Gastrocnemius medialis (tissue), 4 donors: ENCODE measurements at regions not wholly inside any gene's neighbourhood (a gene's known extent, or its start where the extent isn't known, plus 50 kb on each side); places are given as distances from the start of the nearest gene placed in this dataset.

ENCODE experiments used
- ATAC-seq, 2 donors: fragments of 150-250 bp; one replicate each; pipeline ENCODE4 v1.9.1; 2016
- DNase-seq, 2 donors: peaks; one replicate each; pipeline ENCODE4 v3.0.0-alpha.2; 2019
- H3K27ac ChIP-seq, 4 donors: fragments of 200-600 bp; sonication (generic); 1 replicate in 1 of 4; 2 replicates in 3 of 4; pipeline ENCODE4 v1.5.1; 2016 to 2018; ENCODE audit warnings: mild to moderate bottlenecking in 2 of 4, moderate library complexity in 1 of 4
- H3K27me3 ChIP-seq, 3 donors: fragments of 200-600 bp; sonication (generic) in 2 of 3; 1 replicate in 1 of 3; 2 replicates in 2 of 3; pipeline versions ENCODE4 v1.5.1 to v1.6.0; 2016 to 2019; ENCODE audit warnings: mild to moderate bottlenecking in 1 of 3, moderate library complexity in 1 of 3
- H3K36me3 ChIP-seq, 2 donors: fragments of 200-600 bp; sonication (generic) in 1 of 2; one replicate each; pipeline ENCODE4 v1.5.1; 2017 to 2018
- H3K4me1 ChIP-seq, 2 donors: fragments of 200-600 bp; sonication (generic) in 1 of 2; one replicate each; pipeline ENCODE4 v1.5.1; 2016 to 2017; ENCODE audit warnings: mild to moderate bottlenecking in 2 of 2
- H3K4me3 ChIP-seq, 4 donors: fragments of 200-600 bp; sonication (generic) in 3 of 4; 1 replicate in 1 of 4; 2 replicates in 3 of 4; pipeline ENCODE4 v1.5.1; 2016 to 2019; ENCODE audit warnings: mild to moderate bottlenecking in 2 of 4
- H3K9me3 ChIP-seq, 3 donors: fragments of 200-600 bp; sonication (generic) in 2 of 3; 1 replicate in 1 of 3; 2 replicates in 2 of 3; pipeline ENCODE4 v1.5.1; 2016 to 2019
- CTCF ChIP-seq, 5 experiments: fragments of 450-650 bp in 3 of 5; fragments of 200-600 bp in 2 of 5; sonication (generic) in 2 of 5; IDR thresholded peaks in 4 of 5; conservative IDR thresholded peaks in 1 of 5; 1 replicate in 4 of 5; 2 replicates in 1 of 5; pipeline ENCODE4 v1.5.1; 2016 to 2019; ENCODE audit warnings: antibody characterized with exemption in 5 of 5, mild to moderate bottlenecking in 3 of 5, moderate library complexity in 3 of 5
- POLR2A ChIP-seq, 2 donors: fragments of 450-650 bp; IDR thresholded peaks; one replicate each; pipeline ENCODE4 v1.6.1; 2017; ENCODE audit warnings: antibody characterized with exemption in 2 of 2, mild to moderate bottlenecking in 2 of 2, moderate library complexity in 2 of 2
- in situ Hi-C, 4 donors: fragments of 200-750 bp; cut with MboI; loops; one replicate each; pipeline versions ENCODE4 v1.15.0 to v1.8.0; 2017; ENCODE audit warnings: low sequenced_read_pairs in 4 of 4
- intact Hi-C: fragments of 100-400 bp; cut with DNase I; formaldehyde crosslinking; loops from one replicate; pipeline ENCODE4 v1.15.1; 2023; ENCODE audit warnings: low total_unique reads

GRCh38 chr2:4085186-4085585, 381.8 kb downstream of the DCDC2C start:
- Histone ChIP-seq H3K27me3 (no peaks in the 10 kb centered on the region), H3K9me3 (no peaks in the 10 kb centered on the region), H3K36me3 (no peaks in the 10 kb centered on the region), H3K27ac (no peak overlapping the region), H3K4me3 (no peak overlapping the region), H3K4me1 (no peaks in the 10 kb centered on the region)
- DNase-seq (no peak), ATAC-seq (no peak)
- TF ChIP-seq CTCF (IDR thresholded peaks at IDR 0.05 in 4 of 5, conservative IDR thresholded peaks at IDR 0.05 in 1 of 5): no peak
- no peak for TF ChIP-seq POLR2A (IDR thresholded peaks at IDR 0.05)
- intact Hi-C loops: no loop called here
- in situ Hi-C loops: no loop called here

- Histone ChIP-seq H3K4me1 (no peaks in the 10 kb centered on the region), H3K36me3 (no peaks in the 10 kb centered on the region), H3K9me3 (no peaks in the 10 kb centered on the region), H3K27me3 (no peaks in the 10 kb centered on the region), H3K4me3 (no peak overlapping the region), H3K27ac (no peak overlapping the region)
- no peak for DNase-seq
- intact Hi-C loops (no loop called here), in situ Hi-C loops (no loop called here)
- ATAC-seq: no peak
- TF ChIP-seq CTCF (IDR thresholded peaks at IDR 0.05 in 4 of 5, conservative IDR thresholded peaks at IDR 0.05 in 1 of 5): no peak
- TF ChIP-seq POLR2A (IDR thresholded peaks at IDR 0.05): no peak
Observed at GRCh38 chr2:4090668-4091630, 387.6 kb downstream of the DCDC2C start.

- no peak overlapping the region for H3K27ac ChIP-seq
- in situ Hi-C loops: no loop called here
- H3K36me3 ChIP-seq: no peaks in the 10 kb centered on the region
- H3K9me3 ChIP-seq: no peaks in the 10 kb centered on the region
- no peak for TF ChIP-seq POLR2A (IDR thresholded peaks at IDR 0.05)
- TF ChIP-seq CTCF (IDR thresholded peaks at IDR 0.05 in 4 of 5, conservative IDR thresholded peaks at IDR 0.05 in 1 of 5): no peak
- DNase-seq (no peak), ATAC-seq (no peak)
- H3K27me3 ChIP-seq: no peaks in the 10 kb centered on the region
- no peaks in the 10 kb centered on the region for H3K4me1 ChIP-seq
- H3K4me3 ChIP-seq: no peak overlapping the region
- intact Hi-C loops: no loop called here
Observed at GRCh38 chr2:4091869-4092268, 388.5 kb downstream of the DCDC2C start.

GRCh38 chr2:4094743-4095142, 391.4 kb downstream of the DCDC2C start:
- Histone ChIP-seq H3K4me1 (no peaks in the 10 kb centered on the region), H3K36me3 (no peaks in the 10 kb centered on the region), H3K27me3 (no peaks in the 10 kb centered on the region), H3K9me3 (no peaks in the 10 kb centered on the region), H3K27ac (no peak overlapping the region), H3K4me3 (no peak overlapping the region)
- TF ChIP-seq CTCF (IDR thresholded peaks at IDR 0.05 in 4 of 5, conservative IDR thresholded peaks at IDR 0.05 in 1 of 5) (no peak), POLR2A (IDR thresholded peaks at IDR 0.05) (no peak)
- intact Hi-C loops: no loop called here
- DNase-seq (no peak), ATAC-seq (no peak)
- in situ Hi-C loops: no loop called here
